ENCODE measurements at regions not wholly inside any gene's neighbourhood (a gene's known extent, or its start where the extent isn't known, plus 50 kb on each side); places are given as distances from the start of the nearest gene placed in this dataset.
"Not testable (repeated sequence)": the region's sequence is repeated elsewhere in the genome, so short reads cannot be mapped to it uniquely, and the experiment has no call there.

GRCh38 chr9:85199866-85200495 lies 530.5 kb downstream of the NTRK2 start:
- no peak for DNase-seq

GRCh38 chr9:85192750-85193149 lies 523.2 kb downstream of the NTRK2 start:
- no peak for DNase-seq

GRCh38 chr9:85186218-85186585 lies 516.7 kb downstream of the NTRK2 start:
- DNase-seq: no peak

GRCh38 chr9:85185486-85186217 lies 516.1 kb downstream of the NTRK2 start:
- DNase-seq: no peak

GRCh38 chr9:85182383-85182782 lies 512.9 kb downstream of the NTRK2 start:
- no peak for DNase-seq

GRCh38 chr9:85178474-85178873 lies 508.9 kb downstream of the NTRK2 start:
- no peak for DNase-seq

- DNase-seq: no peak
These were observed 504.4 kb downstream of the NTRK2 start for GRCh38 chr9:85173967-85174366.

- no peak for DNase-seq
These were observed 502.8 kb downstream of the NTRK2 start for GRCh38 chr9:85172001-85172978.

- DNase-seq: no peak
These were observed 501.6 kb downstream of the NTRK2 start for GRCh38 chr9:85171163-85171562.

GRCh38 chr9:85168412-85168811 lies 498.9 kb downstream of the NTRK2 start:
- no peak for DNase-seq

- no peak for DNase-seq
These were observed 497.6 kb downstream of the NTRK2 start for GRCh38 chr9:85167146-85167545.

GRCh38 chr9:85163825-85164224 lies 494.3 kb downstream of the NTRK2 start:
- no peak for DNase-seq

GRCh38 chr9:85163415-85163814 lies 493.9 kb downstream of the NTRK2 start:
- no peak for DNase-seq

- DNase-seq: no peak
These were observed 493.3 kb downstream of the NTRK2 start for GRCh38 chr9:85162822-85163221.

- not testable (repeated sequence) for DNase-seq
These were observed 491.4 kb downstream of the NTRK2 start for GRCh38 chr9:85160944-85161343.

- no peak for DNase-seq
These were observed 489.0 kb downstream of the NTRK2 start for GRCh38 chr9:85158512-85158911.

- no peak for DNase-seq
These were observed 488.2 kb downstream of the NTRK2 start for GRCh38 chr9:85157772-85158171.

GRCh38 chr9:85156652-85157051 lies 487.1 kb downstream of the NTRK2 start:
- no peak for DNase-seq

GRCh38 chr9:85155352-85155751 lies 485.8 kb downstream of the NTRK2 start:
- no peak for DNase-seq

GRCh38 chr9:85151741-85152140 lies 482.2 kb downstream of the NTRK2 start:
- DNase-seq: no peak

- no peak for DNase-seq
These were observed 481.6 kb downstream of the NTRK2 start for GRCh38 chr9:85151162-85151561.

GRCh38 chr9:85147046-85147640 lies 477.6 kb downstream of the NTRK2 start:
- no peak for DNase-seq

GRCh38 chr9:85142968-85143367 lies 473.4 kb downstream of the NTRK2 start:
- no peak for DNase-seq

Data from stimulated activated CD4-positive, alpha-beta T cell treated with anti-CD3 and anti-CD28 coated beads, Interleukin-2, amount 100 ng/mL, for 48 hours (primary cell).